Vagina (tissue), 2 donors: ENCODE measurements at regions not wholly inside any gene's neighbourhood (a gene's known extent, or its start where the extent isn't known, plus 50 kb on each side); places are given as distances from the start of the nearest gene placed in this dataset.

Source experiments
- DNase-seq, 2 donors: peaks; one replicate each; pipeline ENCODE4 v3.0.0-alpha.2; 2017; ENCODE audit errors: extremely low spot score in 2 of 2
- H3K27ac ChIP-seq: fragments of 200-600 bp; sonication (generic); one replicate; pipeline ENCODE4 v1.5.1; 2019
- H3K27me3 ChIP-seq: fragments of 200-600 bp; sonication (generic); one replicate; pipeline ENCODE4 v1.5.1; 2019
- H3K36me3 ChIP-seq, 2 donors: fragments of 200-600 bp; sonication (generic); one replicate each; pipeline ENCODE4 v1.5.1; 2017 to 2019
- H3K4me1 ChIP-seq: fragments of 200-600 bp; sonication (generic); one replicate; pipeline ENCODE4 v1.5.1; 2019
- H3K4me3 ChIP-seq, 2 donors: fragments of 200-600 bp; sonication (generic); 1 replicate in 1 of 2; 2 replicates in 1 of 2; pipeline ENCODE4 v1.5.1; 2016 to 2019
- H3K9me3 ChIP-seq: fragments of 200-600 bp; sonication (generic); one replicate; pipeline ENCODE4 v1.5.1; 2019
- POLR2A ChIP-seq, 2 donors: fragments of 450-650 bp; IDR thresholded peaks; one replicate each; pipeline ENCODE4 v1.6.1; 2017; ENCODE audit warnings: antibody characterized with exemption in 2 of 2, mild to moderate bottlenecking in 2 of 2, moderate library complexity in 2 of 2
- POLR2AphosphoS5 ChIP-seq, 2 donors: sonication (generic); formaldehyde crosslinking; IDR thresholded peaks; one replicate each; pipeline ENCODE4 v1.9.0; 2017; ENCODE audit warnings: antibody characterized with exemption in 2 of 2, mild to moderate bottlenecking in 2 of 2, low read depth in 1 of 2; ENCODE audit not compliant: insufficient read depth in 1 of 2
- intact Hi-C: fragments of 100-400 bp; cut with DNase I; formaldehyde crosslinking; loops from one replicate; pipeline ENCODE4 v1.15.1; 2023
- TF ChIP-seq, protein P1 (sequence below), 3 experiments: fragments of 450-650 bp in 2 of 3; fragments of 200-600 bp in 1 of 3; sonication (generic) in 1 of 3; IDR thresholded peaks; one replicate each; pipeline ENCODE4 v1.5.1; 2017 to 2019; ENCODE audit warnings: antibody characterized with exemption in 3 of 3, mild to moderate bottlenecking in 2 of 3, moderate library complexity in 2 of 3

DNA sequence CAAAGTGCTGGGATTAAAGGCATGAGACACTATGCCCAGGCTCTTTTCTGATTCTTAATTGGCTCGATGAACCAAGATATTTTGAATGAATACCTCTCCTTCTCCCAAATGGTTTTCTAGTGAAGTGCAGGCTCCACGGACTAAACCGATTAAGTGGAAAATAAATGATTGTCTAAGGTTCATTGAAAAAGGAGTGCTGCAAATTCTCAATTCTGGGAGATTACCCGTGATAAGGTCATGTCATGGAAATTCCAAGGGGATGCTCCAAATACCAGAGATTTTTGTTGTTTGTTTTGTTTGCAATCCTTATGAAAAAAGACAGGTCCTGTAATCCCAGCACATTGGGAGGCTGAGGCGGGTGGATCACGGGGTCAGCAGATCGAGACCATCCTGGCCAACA lies 406.9 kb upstream of the TBL1XR1 start:
- TF ChIP-seq POLR2A (IDR thresholded peaks at IDR 0.05), result no peak
- no peak for TF ChIP-seq POLR2AphosphoS5 (IDR thresholded peaks at IDR 0.05; ENCODE audit: insufficient read depth in 1 of 2, low read depth in 1 of 2)
- TF ChIP-seq, protein P1, sequence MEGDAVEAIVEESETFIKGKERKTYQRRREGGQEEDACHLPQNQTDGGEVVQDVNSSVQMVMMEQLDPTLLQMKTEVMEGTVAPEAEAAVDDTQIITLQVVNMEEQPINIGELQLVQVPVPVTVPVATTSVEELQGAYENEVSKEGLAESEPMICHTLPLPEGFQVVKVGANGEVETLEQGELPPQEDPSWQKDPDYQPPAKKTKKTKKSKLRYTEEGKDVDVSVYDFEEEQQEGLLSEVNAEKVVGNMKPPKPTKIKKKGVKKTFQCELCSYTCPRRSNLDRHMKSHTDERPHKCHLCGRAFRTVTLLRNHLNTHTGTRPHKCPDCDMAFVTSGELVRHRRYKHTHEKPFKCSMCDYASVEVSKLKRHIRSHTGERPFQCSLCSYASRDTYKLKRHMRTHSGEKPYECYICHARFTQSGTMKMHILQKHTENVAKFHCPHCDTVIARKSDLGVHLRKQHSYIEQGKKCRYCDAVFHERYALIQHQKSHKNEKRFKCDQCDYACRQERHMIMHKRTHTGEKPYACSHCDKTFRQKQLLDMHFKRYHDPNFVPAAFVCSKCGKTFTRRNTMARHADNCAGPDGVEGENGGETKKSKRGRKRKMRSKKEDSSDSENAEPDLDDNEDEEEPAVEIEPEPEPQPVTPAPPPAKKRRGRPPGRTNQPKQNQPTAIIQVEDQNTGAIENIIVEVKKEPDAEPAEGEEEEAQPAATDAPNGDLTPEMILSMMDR (IDR thresholded peaks at IDR 0.05), result no peak
- H3K27me3 ChIP-seq, result no peaks in the 10 kb centered on the region
- H3K27ac ChIP-seq, result no peak overlapping the region

DNA sequence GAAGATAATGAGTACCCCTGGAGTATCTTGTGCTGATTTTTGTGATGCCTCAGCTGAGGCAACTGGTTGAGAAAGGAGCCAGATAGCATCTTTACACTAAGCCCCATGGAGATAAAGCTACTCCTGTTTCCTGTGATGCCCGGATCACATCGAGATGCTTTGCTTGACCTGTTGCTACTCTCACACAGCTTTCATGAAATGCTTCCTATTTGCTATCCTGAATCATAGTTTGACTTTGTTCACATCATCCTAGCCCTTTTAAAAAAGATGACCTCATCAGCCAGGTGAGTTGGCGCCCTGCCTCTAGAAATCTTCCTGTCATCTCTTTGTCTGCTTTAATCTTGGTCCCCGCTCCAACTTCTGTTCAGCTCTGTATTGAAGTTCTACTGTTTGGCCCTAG lies 409.6 kb upstream of the TBL1XR1 start:
- no peaks in the 10 kb centered on the region for H3K9me3 ChIP-seq
- H3K36me3 ChIP-seq, result no peaks in the 10 kb centered on the region
- DNase-seq, result no peak
- H3K4me3 ChIP-seq, result no peak overlapping the region
- TF ChIP-seq POLR2AphosphoS5 (IDR thresholded peaks at IDR 0.05; ENCODE audit: insufficient read depth in 1 of 2, low read depth in 1 of 2) (no peak), POLR2A (IDR thresholded peaks at IDR 0.05) (no peak)
- TF ChIP-seq, protein P1 (IDR thresholded peaks at IDR 0.05), result no peak
- H3K27me3 ChIP-seq, result no peaks in the 10 kb centered on the region
- peaks cover 29% of the 10 kb centered on the region for H3K4me1 ChIP-seq
- intact Hi-C loops, result no loop called here
- no peak overlapping the region for H3K27ac ChIP-seq

More for the DNA sequence above, 406.9 kb upstream of the TBL1XR1 start:
- H3K4me3 ChIP-seq, result no peak overlapping the region
- DNase-seq, result no peak
- no peaks in the 10 kb centered on the region for H3K36me3 ChIP-seq
- no peaks in the 10 kb centered on the region for H3K9me3 ChIP-seq
- peaks cover 30% of the 10 kb centered on the region for H3K4me1 ChIP-seq
- intact Hi-C loops, result no loop called here

DNA sequence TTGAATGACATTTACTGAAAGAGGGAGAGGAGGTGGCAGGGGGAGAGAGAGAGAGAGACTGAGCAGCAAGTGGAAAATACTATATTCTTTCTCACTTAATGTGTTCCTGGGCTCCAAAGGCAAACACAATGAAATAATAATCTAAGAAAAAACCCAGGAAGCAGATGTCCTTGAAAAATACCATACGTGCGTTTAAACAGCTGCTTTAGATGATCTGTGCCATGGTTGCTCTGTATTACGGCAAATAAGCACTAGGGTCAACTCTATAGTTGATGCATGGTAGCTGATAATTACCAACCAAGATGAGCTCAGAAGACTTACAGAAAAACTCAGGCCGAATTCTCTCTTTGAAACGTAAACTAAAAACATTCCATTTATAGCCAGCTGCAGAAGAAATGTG lies 410.3 kb upstream of the TBL1XR1 start:
- Histone ChIP-seq H3K36me3 (no peaks in the 10 kb centered on the region), H3K4me3 (no peak overlapping the region), H3K4me1 (peaks cover 33% of the 10 kb centered on the region), H3K9me3 (no peaks in the 10 kb centered on the region), H3K27ac (no peak overlapping the region), H3K27me3 (no peaks in the 10 kb centered on the region)
- intact Hi-C loops, result no loop called here
- no peak for TF ChIP-seq POLR2AphosphoS5 (IDR thresholded peaks at IDR 0.05; ENCODE audit: insufficient read depth in 1 of 2, low read depth in 1 of 2)
- TF ChIP-seq, protein P1 (IDR thresholded peaks at IDR 0.05), result no peak
- TF ChIP-seq POLR2A (IDR thresholded peaks at IDR 0.05), result no peak
- DNase-seq, result no peak

DNA sequence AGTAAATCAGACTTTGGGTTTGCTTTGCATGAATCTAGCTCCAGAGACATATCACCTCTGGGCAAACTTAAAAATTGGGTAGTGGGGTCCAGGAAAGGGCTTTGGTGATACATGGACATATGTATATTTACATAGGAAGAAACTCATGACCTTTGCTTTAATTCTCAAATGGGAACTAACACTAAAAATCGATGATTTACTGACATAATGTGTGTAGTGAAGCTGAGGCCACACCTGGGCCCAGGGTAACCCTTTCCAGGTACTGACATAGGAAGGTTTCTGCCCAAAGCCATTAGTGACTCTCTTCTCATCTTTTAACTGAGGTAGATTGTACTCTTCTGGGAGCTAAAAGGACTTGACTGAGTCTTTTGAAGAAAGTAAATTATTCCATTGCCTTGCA lies 411.2 kb upstream of the TBL1XR1 start:
- Histone ChIP-seq H3K36me3 (no peaks in the 10 kb centered on the region), H3K9me3 (no peaks in the 10 kb centered on the region), H3K27me3 (no peaks in the 10 kb centered on the region), H3K4me1 (peaks cover 24% of the 10 kb centered on the region), H3K27ac (no peak overlapping the region), H3K4me3 (no peak overlapping the region)
- no peak for DNase-seq
- intact Hi-C loops, result no loop called here
- TF ChIP-seq, protein P1 (IDR thresholded peaks at IDR 0.05), result no peak
- TF ChIP-seq POLR2A (IDR thresholded peaks at IDR 0.05) (no peak), POLR2AphosphoS5 (IDR thresholded peaks at IDR 0.05; ENCODE audit: insufficient read depth in 1 of 2, low read depth in 1 of 2) (no peak)

DNA sequence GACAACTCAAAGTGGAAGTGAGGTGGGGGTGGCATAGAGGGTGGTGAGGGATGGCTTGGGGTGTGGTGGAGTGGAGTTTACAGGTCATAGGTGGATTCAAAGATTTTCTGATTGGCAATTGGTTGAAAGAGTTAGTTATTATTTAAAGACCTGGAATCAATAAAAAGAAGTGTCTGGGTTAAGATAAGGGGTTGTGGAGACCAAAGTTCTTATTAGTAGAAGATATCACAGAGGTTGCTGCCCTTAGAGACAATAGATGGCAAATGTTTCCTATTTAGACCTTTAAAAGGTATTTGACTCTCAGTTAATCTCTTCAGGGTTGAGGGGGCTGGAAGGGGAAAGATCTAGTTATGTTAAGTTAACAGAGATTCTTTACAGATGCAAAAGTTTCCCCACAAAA lies 412.3 kb upstream of the TBL1XR1 start:
- no peak overlapping the region for H3K27ac ChIP-seq
- intact Hi-C loops, result no loop called here
- no peaks in the 10 kb centered on the region for H3K27me3 ChIP-seq
- H3K4me1 ChIP-seq, result peaks cover 21% of the 10 kb centered on the region
- H3K36me3 ChIP-seq, result no peaks in the 10 kb centered on the region
- no peak for DNase-seq
- H3K4me3 ChIP-seq, result no peak overlapping the region
- no peaks in the 10 kb centered on the region for H3K9me3 ChIP-seq
- TF ChIP-seq POLR2A (IDR thresholded peaks at IDR 0.05) (no peak), POLR2AphosphoS5 (IDR thresholded peaks at IDR 0.05; ENCODE audit: insufficient read depth in 1 of 2, low read depth in 1 of 2) (no peak)
- TF ChIP-seq, protein P1 (IDR thresholded peaks at IDR 0.05), result no peak
